BJ (cell line): ENCODE measurements at regions not wholly inside any gene's neighbourhood (a gene's known extent, or its start where the extent isn't known, plus 50 kb on each side); places are given as distances from the start of the nearest gene placed in this dataset.

Experiments
- CTCF ChIA-PET: fragments of 350-600 bp; formaldehyde crosslinking; extraction: SDS; loops from one replicate; lab custom pipeline; 2021; ENCODE audit warnings: antibody characterized with exemption, inconsistent platforms; lab: Yijun Ruan, JAX
- POLR2A ChIA-PET: fragments of 300-600 bp; sonication (Branson Sonifier 250); formaldehyde crosslinking; extraction: SDS; loops from one replicate; lab custom pipeline; 2021; ENCODE audit warnings: antibody characterized with exemption; lab: Charles Lee
- DNase-seq: peaks from one replicate; pipeline ENCODE4 v3.0.0-alpha.2; 2011; ENCODE audit warnings: low read depth
- H3K27me3 ChIP-seq: 2 replicates; pipeline ENCODE4 v1.6.0; 2011; ENCODE audit warnings: low read length; ENCODE audit not compliant: control insufficient read depth, insufficient read depth
- H3K36me3 ChIP-seq: 2 replicates; pipeline ENCODE4 v1.5.1; 2011; ENCODE audit warnings: low read length; ENCODE audit not compliant: control insufficient read depth, insufficient read depth
- H3K4me3 ChIP-seq: 2 replicates; pipeline ENCODE4 v1.5.1; 2011; ENCODE audit warnings: low read depth, mild to moderate bottlenecking, control low read depth, low read length
- CTCF ChIP-seq: IDR thresholded peaks from 2 replicates; pipeline ENCODE4 v1.5.1; 2011; ENCODE audit warnings: low read depth, mild to moderate bottlenecking, control low read depth, inconsistent platforms, low read length, moderate library complexity; ENCODE audit not compliant: insufficient read depth

GRCh38 chr4:180518906-180519305 is 1724.3 kb upstream of the TENM3 start:
- H3K36me3 ChIP-seq, result no peaks in the 10 kb centered on the region
- H3K4me3 ChIP-seq, result no peak overlapping the region
- no peaks in the 10 kb centered on the region for H3K27me3 ChIP-seq
- POLR2A ChIA-PET, result no interaction called here
- CTCF ChIA-PET, result no interaction called here
- DNase-seq, result no peak
- no peak for TF ChIP-seq CTCF

DNA sequence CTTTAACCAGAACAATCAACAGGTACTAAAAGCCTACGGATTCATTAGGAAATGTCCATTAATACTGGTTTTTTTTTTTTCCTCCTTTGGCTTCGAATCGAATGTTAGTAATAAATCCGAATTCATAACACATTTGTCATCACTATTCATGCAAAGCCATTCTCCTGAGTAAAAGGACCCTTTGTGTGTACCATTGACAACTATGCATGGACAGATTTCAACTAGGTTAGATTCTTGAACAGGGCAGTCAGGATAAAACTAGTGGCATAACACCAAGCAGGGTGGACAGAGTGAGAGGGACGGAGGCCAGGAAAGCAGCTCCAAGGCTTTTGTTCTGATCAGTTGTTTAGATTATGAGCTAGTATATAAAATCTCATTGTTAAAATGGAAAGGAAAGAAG is 1722.0 kb upstream of the TENM3 start:
- Histone ChIP-seq H3K27me3 (no peaks in the 10 kb centered on the region), H3K36me3 (no peaks in the 10 kb centered on the region), H3K4me3 (no peak overlapping the region)
- TF ChIP-seq CTCF, result no peak
- ChIA-PET CTCF (no interaction called here), POLR2A (no interaction called here)
- DNase-seq, result no peak

DNA sequence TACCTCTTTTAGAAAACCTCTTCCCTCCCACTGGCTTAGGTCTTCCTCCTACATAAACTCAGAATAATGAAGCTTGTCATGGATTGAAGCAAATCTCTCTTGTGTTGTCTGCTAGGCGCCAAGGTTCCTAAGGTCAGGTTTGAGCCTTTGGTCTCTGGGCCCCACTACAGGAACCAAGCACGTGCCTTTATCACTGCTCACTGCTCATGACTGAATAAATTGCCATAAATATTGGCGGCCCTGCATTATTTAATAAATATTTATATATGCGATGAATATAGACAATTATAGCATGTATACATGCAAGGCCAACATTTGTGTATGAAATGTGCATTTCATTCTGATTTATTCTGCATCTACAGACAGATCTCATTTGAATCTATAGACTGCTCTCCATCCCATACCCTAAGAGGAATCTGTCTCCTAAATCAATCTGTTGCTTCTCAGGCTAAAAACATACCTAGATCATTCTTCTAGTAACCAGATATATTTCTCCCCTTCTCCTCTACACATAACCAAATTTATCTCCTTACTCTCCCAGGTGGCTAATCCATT is 1717.6 kb upstream of the TENM3 start:
- POLR2A ChIA-PET, result no interaction called here
- TF ChIP-seq CTCF, result no peak
- Histone ChIP-seq H3K4me3 (no peak overlapping the region), H3K36me3 (no peaks in the 10 kb centered on the region), H3K27me3 (no peaks in the 10 kb centered on the region)
- CTCF ChIA-PET, result no interaction called here
- no peak for DNase-seq

DNA sequence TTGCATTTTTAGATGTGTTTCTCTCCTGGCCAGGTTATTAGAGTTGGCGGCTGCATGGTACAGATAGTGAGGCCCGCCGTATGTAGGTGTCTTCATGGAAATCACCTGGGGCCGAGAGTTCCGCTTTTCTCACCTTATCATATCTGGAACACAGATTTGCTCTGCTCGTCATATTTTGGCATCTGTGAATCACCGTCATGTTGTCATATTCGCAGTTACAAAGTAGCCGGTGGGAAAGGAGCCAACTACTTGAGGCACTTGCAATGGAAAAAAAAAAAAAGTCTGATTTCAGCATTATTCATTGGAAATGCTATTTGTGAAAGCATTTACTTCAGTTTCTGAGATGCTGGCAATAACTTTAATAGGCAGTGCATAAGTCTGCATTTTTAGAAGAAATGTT is 1715.2 kb upstream of the TENM3 start:
- H3K4me3 ChIP-seq, result no peak overlapping the region
- no peaks in the 10 kb centered on the region for H3K27me3 ChIP-seq
- ChIA-PET POLR2A (no interaction called here), CTCF (no interaction called here)
- no peak for TF ChIP-seq CTCF
- no peaks in the 10 kb centered on the region; the same call in 1 of the 2 replicates for H3K36me3 ChIP-seq
- no peak for DNase-seq

DNA sequence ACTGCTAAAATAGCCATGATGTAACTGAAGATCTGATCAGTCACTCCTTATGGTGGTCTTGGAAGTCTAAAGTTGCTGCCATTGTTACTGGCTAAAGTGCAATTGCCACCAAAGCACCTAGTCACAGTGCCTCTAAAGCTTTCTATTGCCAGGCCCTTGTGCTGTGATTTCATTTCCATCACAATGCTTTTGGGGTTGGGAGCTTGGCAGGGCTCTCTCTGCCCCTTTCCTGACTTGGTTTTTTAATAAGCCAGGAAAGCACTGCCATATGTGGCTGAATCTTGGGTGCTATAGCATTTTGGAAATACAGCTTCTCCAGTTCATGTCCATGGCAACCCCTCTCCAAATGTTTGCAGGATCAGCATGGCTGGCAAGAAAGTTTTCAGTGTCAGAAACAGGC is 1712.4 kb upstream of the TENM3 start:
- ChIA-PET CTCF (interaction anchor here (1.2 kb wide), 1 partner anchor 10 kb away, joined by 4 read pairs; no protein-coding TSS in a partner anchor), POLR2A (no interaction called here)
- Histone ChIP-seq H3K4me3 (no peak overlapping the region), H3K27me3 (no peaks in the 10 kb centered on the region), H3K36me3 (no peaks in the 10 kb centered on the region; the same call in 1 of the 2 replicates)
- no peak for TF ChIP-seq CTCF
- no peak for DNase-seq
